ENCODE measurements at regions not wholly inside any gene's neighbourhood (a gene's known extent, or its start where the extent isn't known, plus 50 kb on each side); places are given as distances from the start of the nearest gene placed in this dataset.

GRCh38 chrX:125681058-125681457 is 361.4 kb downstream of the TEX13C start:
- TF ChIP-seq ELF4 (IDR thresholded peaks at IDR 0.05) = no peak
- no peak for TF ChIP-seq SUZ12 (IDR thresholded peaks at IDR 0.05)
- TF ChIP-seq BHLHE40 (IDR thresholded peaks at IDR 0.05; ENCODE audit: borderline replicate concordance) = no peak
- TF ChIP-seq FOXA1 (IDR thresholded peaks at IDR 0.05) = no peak
- no peak for TF ChIP-seq NFRKB (IDR thresholded peaks at IDR 0.05)
- no peak for TF ChIP-seq TARDBP (IDR thresholded peaks at IDR 0.05)
- TF ChIP-seq FOXM1 (IDR thresholded peaks at IDR 0.05; ENCODE audit: borderline replicate concordance) = no peak
- TF ChIP-seq SP1 (IDR thresholded peaks at IDR 0.05) = no peak
